NB4 (cell line): ENCODE measurements at regions not wholly inside any gene's neighbourhood (a gene's known extent, or its start where the extent isn't known, plus 50 kb on each side); places are given as distances from the start of the nearest gene placed in this dataset.

Experiments
- MAX ChIP-seq: IDR thresholded peaks from 2 replicates; pipeline ENCODE4 v1.6.1; 2011; ENCODE audit warnings: low read depth, low read length
- MYC ChIP-seq: IDR thresholded peaks from 2 replicates; pipeline ENCODE4 v1.6.1; 2011; ENCODE audit warnings: low read depth, low read length
- POLR2A ChIP-seq: IDR thresholded peaks from 2 replicates; pipeline ENCODE4 v1.6.1; 2011; ENCODE audit warnings: mild to moderate bottlenecking; ENCODE audit not compliant: insufficient read length; ENCODE audit errors: extremely low read depth
- TF ChIP-seq, protein P1 (sequence below): IDR thresholded peaks from one replicate; pipeline ENCODE4 v1.5.1; 2012; ENCODE audit warnings: low read depth, low read length

GRCh38 chr6:144582939-144583613 lies 297.9 kb downstream of the UTRN start:
- TF ChIP-seq, protein P1, sequence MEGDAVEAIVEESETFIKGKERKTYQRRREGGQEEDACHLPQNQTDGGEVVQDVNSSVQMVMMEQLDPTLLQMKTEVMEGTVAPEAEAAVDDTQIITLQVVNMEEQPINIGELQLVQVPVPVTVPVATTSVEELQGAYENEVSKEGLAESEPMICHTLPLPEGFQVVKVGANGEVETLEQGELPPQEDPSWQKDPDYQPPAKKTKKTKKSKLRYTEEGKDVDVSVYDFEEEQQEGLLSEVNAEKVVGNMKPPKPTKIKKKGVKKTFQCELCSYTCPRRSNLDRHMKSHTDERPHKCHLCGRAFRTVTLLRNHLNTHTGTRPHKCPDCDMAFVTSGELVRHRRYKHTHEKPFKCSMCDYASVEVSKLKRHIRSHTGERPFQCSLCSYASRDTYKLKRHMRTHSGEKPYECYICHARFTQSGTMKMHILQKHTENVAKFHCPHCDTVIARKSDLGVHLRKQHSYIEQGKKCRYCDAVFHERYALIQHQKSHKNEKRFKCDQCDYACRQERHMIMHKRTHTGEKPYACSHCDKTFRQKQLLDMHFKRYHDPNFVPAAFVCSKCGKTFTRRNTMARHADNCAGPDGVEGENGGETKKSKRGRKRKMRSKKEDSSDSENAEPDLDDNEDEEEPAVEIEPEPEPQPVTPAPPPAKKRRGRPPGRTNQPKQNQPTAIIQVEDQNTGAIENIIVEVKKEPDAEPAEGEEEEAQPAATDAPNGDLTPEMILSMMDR = no peak
- TF ChIP-seq POLR2A (no peak), MAX (no peak), MYC (no peak)
